K562 (cell line): ENCODE measurements at regions not wholly inside any gene's neighbourhood (a gene's known extent, or its start where the extent isn't known, plus 50 kb on each side); places are given as distances from the start of the nearest gene placed in this dataset.
A peak's percentile ranks its signal among the peaks of the same experiment; 100 is the strongest.

Experiments used
- CCNT2 ChIP-seq: IDR thresholded peaks from 2 replicates; pipeline ENCODE4 v1.6.1; 2011; ENCODE audit warnings: borderline replicate concordance, low read depth, mild to moderate bottlenecking, moderate library complexity, mixed read lengths, low read length; ENCODE audit not compliant: insufficient read length; ENCODE audit errors: extremely low read depth
- COPS2 ChIP-seq: fragments of 450-650 bp; conservative IDR thresholded peaks from 2 replicates; pipeline ENCODE4 v1.6.1; 2016; ENCODE audit warnings: mild to moderate bottlenecking, moderate library complexity
- FOS ChIP-seq: IDR thresholded peaks from 3 replicates; pipeline ENCODE4 v1.6.1; 2011; ENCODE audit not compliant: insufficient read length; ENCODE audit errors: extremely low read depth
- FOXM1 ChIP-seq, 2 experiments: fragments of 450-650 bp in 1 of 2; sonication (generic) in 1 of 2; formaldehyde crosslinking in 1 of 2; IDR thresholded peaks; 2 replicates each; pipeline versions ENCODE4 v1.6.1 to v1.9.0; 2017 to 2022; ENCODE audit warnings: low read depth in 2 of 2, mild to moderate bottlenecking in 2 of 2, missing genetic modification reagents in 1 of 2, moderate library complexity in 1 of 2
- MTA1 ChIP-seq: fragments of 450-650 bp; IDR thresholded peaks from 2 replicates; pipeline ENCODE4 v1.6.1; 2017; ENCODE audit warnings: borderline replicate concordance
- NFIC ChIP-seq: fragments of 450-650 bp; IDR thresholded peaks from 2 replicates; pipeline ENCODE4 v1.6.1; 2017; ENCODE audit warnings: mild to moderate bottlenecking, inconsistent platforms
- PML ChIP-seq: IDR thresholded peaks from 2 replicates; pipeline ENCODE4 v1.6.1; 2012; ENCODE audit warnings: low read length, inconsistent platforms
- PTRF ChIP-seq: fragments of 450-650 bp; IDR thresholded peaks from 2 replicates; pipeline ENCODE4 v1.6.1; 2016; ENCODE audit warnings: mild to moderate bottlenecking, missing genetic modification characterization, missing compliant biosample characterization
- ZKSCAN8 ChIP-seq: fragments of 200-800 bp; sonication (Bioruptor generic); IDR thresholded peaks from 2 replicates; pipeline ENCODE4 v1.6.1; 2016; ENCODE audit warnings: missing genetic modification characterization, missing compliant biosample characterization
- ZNF695 ChIP-seq: fragments of 450-650 bp; formaldehyde crosslinking; IDR thresholded peaks from 2 replicates; pipeline ENCODE4 v1.4.0; 2020; ENCODE audit warnings: mild to moderate bottlenecking, moderate library complexity
- ZNF76 ChIP-seq: fragments of 250-450 bp; sonication (Bioruptor Pico); IDR thresholded peaks from 2 replicates; pipeline ENCODE4 v1.4.0; 2020; ENCODE audit warnings: mild to moderate bottlenecking, moderate library complexity, borderline replicate concordance
- TF ChIP-seq, protein P1 (sequence below): fragments of 250-450 bp; sonication (Bioruptor Pico); IDR thresholded peaks from 2 replicates; pipeline ENCODE4 v1.8.0; 2022; ENCODE audit warnings: inconsistent platforms
- TF ChIP-seq, protein P2 (sequence below): fragments of 450-650 bp; IDR thresholded peaks from 2 replicates; pipeline ENCODE4 v1.6.1; 2016; ENCODE audit warnings: missing biosample characterization, missing genetic modification characterization
- TF ChIP-seq, protein P3 (sequence below): fragments of 250-450 bp; sonication (Bioruptor Pico); IDR thresholded peaks from 2 replicates; pipeline ENCODE4 v1.4.0; 2020; ENCODE audit warnings: borderline replicate concordance
- TF ChIP-seq, protein P4 (sequence below): sonication (generic); formaldehyde crosslinking; IDR thresholded peaks from 2 replicates; pipeline ENCODE4 v1.8.0; 2022; ENCODE audit warnings: missing genetic modification reagents, mild to moderate bottlenecking, moderate library complexity, borderline replicate concordance
- TF ChIP-seq, protein P5 (sequence below): sonication (generic); formaldehyde crosslinking; IDR thresholded peaks from 2 replicates; pipeline ENCODE4 v1.8.1; 2023; ENCODE audit warnings: mild to moderate bottlenecking, missing genetic modification reagents
- TF ChIP-seq, protein P6 (sequence below): fragments of 450-650 bp; formaldehyde crosslinking; IDR thresholded peaks from 2 replicates; pipeline ENCODE4 v1.4.0; 2020; ENCODE audit warnings: mild to moderate bottlenecking

DNA sequence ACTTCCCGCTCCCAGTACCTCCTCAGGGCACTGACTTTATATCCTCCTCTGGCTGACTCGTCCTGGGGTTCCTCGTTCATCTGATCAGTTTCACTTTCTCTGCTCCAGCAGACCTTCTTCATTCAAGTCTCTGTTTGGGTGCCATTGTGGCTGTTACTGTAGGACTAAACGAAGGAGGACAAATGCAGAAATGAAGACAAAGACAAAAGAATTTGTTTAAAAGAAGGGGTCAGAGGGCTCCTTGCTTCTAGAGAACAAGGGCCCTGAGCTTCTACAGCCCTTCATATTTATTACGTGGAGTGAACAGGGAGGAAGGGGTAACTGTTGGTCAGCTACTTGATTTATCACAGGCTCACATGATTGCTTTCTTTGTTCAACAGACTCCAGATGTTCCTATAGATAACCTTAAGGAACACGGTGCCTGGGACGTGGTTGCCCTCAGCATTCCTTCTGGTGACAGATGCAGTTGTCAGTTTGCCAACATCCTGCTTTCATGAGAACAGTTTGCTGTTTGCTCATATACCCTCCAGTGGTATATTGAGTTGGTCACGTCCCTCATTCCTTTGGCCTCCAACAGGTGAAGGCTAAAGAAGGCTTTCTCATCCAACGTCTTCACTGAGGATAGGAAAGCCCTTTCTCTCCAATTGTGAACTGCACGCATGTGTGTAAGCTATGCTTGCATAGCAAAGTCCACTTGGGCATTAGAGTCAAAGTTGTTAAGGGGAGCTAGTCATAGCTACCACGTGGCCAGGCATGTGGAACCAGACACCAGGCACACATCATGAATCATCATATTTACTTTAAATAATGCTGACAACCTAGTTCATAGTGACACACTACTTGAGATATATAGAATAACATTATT lies 69.1 kb upstream of the BTN3A2 start (continued):
- 0 out of 2 replicates have a peak, but pooled peaks have one; percentile 16 for TF ChIP-seq ZNF76 (CRISPR knock-in tag)
- TF ChIP-seq, protein P1, sequence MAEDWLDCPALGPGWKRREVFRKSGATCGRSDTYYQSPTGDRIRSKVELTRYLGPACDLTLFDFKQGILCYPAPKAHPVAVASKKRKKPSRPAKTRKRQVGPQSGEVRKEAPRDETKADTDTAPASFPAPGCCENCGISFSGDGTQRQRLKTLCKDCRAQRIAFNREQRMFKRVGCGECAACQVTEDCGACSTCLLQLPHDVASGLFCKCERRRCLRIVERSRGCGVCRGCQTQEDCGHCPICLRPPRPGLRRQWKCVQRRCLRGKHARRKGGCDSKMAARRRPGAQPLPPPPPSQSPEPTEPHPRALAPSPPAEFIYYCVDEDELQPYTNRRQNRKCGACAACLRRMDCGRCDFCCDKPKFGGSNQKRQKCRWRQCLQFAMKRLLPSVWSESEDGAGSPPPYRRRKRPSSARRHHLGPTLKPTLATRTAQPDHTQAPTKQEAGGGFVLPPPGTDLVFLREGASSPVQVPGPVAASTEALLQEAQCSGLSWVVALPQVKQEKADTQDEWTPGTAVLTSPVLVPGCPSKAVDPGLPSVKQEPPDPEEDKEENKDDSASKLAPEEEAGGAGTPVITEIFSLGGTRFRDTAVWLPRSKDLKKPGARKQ (CRISPR knock-in tag): no peak
- TF ChIP-seq, protein P2, sequence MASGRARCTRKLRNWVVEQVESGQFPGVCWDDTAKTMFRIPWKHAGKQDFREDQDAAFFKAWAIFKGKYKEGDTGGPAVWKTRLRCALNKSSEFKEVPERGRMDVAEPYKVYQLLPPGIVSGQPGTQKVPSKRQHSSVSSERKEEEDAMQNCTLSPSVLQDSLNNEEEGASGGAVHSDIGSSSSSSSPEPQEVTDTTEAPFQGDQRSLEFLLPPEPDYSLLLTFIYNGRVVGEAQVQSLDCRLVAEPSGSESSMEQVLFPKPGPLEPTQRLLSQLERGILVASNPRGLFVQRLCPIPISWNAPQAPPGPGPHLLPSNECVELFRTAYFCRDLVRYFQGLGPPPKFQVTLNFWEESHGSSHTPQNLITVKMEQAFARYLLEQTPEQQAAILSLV (tag): no peak
- TF ChIP-seq, protein P3, sequence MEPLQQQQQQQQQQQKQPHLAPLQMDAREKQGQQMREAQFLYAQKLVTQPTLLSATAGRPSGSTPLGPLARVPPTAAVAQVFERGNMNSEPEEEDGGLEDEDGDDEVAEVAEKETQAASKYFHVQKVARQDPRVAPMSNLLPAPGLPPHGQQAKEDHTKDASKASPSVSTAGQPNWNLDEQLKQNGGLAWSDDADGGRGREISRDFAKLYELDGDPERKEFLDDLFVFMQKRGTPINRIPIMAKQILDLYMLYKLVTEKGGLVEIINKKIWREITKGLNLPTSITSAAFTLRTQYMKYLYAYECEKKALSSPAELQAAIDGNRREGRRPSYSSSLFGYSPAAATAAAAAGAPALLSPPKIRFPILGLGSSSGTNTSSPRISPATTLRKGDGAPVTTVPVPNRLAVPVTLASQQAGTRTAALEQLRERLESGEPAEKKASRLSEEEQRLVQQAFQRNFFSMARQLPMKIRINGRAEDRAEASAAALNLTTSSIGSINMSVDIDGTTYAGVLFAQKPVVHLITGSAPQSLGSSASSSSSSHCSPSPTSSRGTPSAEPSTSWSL (CRISPR knock-in tag): 0 out of 2 replicates have a peak, but pooled peaks have one; percentile 73
- peak; percentile 96 for TF ChIP-seq PML
- peak; percentile 84 for TF ChIP-seq FOXM1 (IDR thresholded peaks at IDR 0.05; ENCODE audit: low read depth)
- no peak for TF ChIP-seq FOXM1 (CRISPR knock-in tag; IDR thresholded peaks at IDR 0.05; ENCODE audit: low read depth)
- no peak for TF ChIP-seq COPS2
- TF ChIP-seq, protein P4, sequence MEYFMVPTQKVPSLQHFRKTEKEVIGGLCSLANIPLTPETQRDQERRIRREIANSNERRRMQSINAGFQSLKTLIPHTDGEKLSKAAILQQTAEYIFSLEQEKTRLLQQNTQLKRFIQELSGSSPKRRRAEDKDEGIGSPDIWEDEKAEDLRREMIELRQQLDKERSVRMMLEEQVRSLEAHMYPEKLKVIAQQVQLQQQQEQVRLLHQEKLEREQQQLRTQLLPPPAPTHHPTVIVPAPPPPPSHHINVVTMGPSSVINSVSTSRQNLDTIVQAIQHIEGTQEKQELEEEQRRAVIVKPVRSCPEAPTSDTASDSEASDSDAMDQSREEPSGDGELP (CRISPR knock-in tag): peak; percentile 64
- no peak for TF ChIP-seq ZNF695 (CRISPR knock-in tag)
- TF ChIP-seq ZKSCAN8 (CRISPR knock-in tag): peak; percentile 81
- TF ChIP-seq, protein P5, sequence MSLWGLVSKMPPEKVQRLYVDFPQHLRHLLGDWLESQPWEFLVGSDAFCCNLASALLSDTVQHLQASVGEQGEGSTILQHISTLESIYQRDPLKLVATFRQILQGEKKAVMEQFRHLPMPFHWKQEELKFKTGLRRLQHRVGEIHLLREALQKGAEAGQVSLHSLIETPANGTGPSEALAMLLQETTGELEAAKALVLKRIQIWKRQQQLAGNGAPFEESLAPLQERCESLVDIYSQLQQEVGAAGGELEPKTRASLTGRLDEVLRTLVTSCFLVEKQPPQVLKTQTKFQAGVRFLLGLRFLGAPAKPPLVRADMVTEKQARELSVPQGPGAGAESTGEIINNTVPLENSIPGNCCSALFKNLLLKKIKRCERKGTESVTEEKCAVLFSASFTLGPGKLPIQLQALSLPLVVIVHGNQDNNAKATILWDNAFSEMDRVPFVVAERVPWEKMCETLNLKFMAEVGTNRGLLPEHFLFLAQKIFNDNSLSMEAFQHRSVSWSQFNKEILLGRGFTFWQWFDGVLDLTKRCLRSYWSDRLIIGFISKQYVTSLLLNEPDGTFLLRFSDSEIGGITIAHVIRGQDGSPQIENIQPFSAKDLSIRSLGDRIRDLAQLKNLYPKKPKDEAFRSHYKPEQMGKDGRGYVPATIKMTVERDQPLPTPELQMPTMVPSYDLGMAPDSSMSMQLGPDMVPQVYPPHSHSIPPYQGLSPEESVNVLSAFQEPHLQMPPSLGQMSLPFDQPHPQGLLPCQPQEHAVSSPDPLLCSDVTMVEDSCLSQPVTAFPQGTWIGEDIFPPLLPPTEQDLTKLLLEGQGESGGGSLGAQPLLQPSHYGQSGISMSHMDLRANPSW: 0 out of 2 replicates have a peak, but pooled peaks have one; percentile 77
- TF ChIP-seq, protein P6, sequence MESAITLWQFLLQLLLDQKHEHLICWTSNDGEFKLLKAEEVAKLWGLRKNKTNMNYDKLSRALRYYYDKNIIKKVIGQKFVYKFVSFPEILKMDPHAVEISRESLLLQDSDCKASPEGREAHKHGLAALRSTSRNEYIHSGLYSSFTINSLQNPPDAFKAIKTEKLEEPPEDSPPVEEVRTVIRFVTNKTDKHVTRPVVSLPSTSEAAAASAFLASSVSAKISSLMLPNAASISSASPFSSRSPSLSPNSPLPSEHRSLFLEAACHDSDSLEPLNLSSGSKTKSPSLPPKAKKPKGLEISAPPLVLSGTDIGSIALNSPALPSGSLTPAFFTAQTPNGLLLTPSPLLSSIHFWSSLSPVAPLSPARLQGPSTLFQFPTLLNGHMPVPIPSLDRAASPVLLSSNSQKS (CRISPR knock-in tag): no peak
- peak; percentile 23 for TF ChIP-seq FOS
- TF ChIP-seq CCNT2: peak; percentile 93
- peak; percentile 81; the same call in 1 of the 2 replicates for TF ChIP-seq MTA1
- peak; percentile 98 for TF ChIP-seq NFIC
- TF ChIP-seq PTRF (tag): peak; percentile 13
